NB4 (cell line): ENCODE measurements at regions not wholly inside any gene's neighbourhood (a gene's known extent, or its start where the extent isn't known, plus 50 kb on each side); places are given as distances from the start of the nearest gene placed in this dataset.

ENCODE experiments used
- DNase-seq: peaks from one replicate; pipeline ENCODE4 v3.0.0; 2010; ENCODE audit warnings: low read depth
- H3K4me3 ChIP-seq: one replicate; pipeline ENCODE4 v1.5.1; 2011; ENCODE audit warnings: mild to moderate bottlenecking, low read depth, low read length, moderate library complexity
- MYC ChIP-seq: IDR thresholded peaks from 2 replicates; pipeline ENCODE4 v1.6.1; 2011; ENCODE audit warnings: low read depth, low read length
- POLR2A ChIP-seq: IDR thresholded peaks from 2 replicates; pipeline ENCODE4 v1.6.1; 2011; ENCODE audit warnings: mild to moderate bottlenecking; ENCODE audit not compliant: insufficient read length; ENCODE audit errors: extremely low read depth
- TF ChIP-seq, protein P1 (sequence below): IDR thresholded peaks from 2 replicates; pipeline ENCODE4 v1.6.1; 2011; ENCODE audit warnings: low read depth, low read length
- TF ChIP-seq, protein P2 (sequence below): IDR thresholded peaks from one replicate; pipeline ENCODE4 v1.5.1; 2012; ENCODE audit warnings: low read depth, low read length

DNA sequence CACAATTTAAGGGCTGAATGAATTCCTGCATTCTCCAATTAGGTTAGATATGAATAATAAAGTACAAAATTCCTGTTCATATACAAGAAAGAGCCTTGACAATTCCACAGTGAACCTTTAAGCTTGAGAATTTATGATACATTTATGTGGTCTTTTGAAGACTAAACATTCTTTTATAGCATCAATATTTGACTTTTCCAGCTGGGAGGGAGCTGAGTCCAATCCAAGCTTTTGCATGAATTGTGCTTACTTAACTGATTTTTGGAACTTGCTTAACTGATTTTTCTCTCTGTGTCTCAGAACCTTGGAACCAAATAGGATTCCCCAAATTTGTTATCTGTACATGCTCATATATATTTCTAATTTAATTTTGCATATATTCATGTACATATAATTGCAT, 388.0 kb downstream of the TRIB2 start:
- no peak for TF ChIP-seq MYC
- TF ChIP-seq, protein P1, sequence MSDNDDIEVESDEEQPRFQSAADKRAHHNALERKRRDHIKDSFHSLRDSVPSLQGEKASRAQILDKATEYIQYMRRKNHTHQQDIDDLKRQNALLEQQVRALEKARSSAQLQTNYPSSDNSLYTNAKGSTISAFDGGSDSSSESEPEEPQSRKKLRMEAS, result no peak
- TF ChIP-seq, protein P2, sequence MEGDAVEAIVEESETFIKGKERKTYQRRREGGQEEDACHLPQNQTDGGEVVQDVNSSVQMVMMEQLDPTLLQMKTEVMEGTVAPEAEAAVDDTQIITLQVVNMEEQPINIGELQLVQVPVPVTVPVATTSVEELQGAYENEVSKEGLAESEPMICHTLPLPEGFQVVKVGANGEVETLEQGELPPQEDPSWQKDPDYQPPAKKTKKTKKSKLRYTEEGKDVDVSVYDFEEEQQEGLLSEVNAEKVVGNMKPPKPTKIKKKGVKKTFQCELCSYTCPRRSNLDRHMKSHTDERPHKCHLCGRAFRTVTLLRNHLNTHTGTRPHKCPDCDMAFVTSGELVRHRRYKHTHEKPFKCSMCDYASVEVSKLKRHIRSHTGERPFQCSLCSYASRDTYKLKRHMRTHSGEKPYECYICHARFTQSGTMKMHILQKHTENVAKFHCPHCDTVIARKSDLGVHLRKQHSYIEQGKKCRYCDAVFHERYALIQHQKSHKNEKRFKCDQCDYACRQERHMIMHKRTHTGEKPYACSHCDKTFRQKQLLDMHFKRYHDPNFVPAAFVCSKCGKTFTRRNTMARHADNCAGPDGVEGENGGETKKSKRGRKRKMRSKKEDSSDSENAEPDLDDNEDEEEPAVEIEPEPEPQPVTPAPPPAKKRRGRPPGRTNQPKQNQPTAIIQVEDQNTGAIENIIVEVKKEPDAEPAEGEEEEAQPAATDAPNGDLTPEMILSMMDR, result no peak
- TF ChIP-seq POLR2A, result no peak
- DNase-seq, result no peak

GRCh38 chr2:13106302-13106701, 389.6 kb downstream of the TRIB2 start:
- DNase-seq, result peak; percentile 55
- no peak overlapping the region for H3K4me3 ChIP-seq
- no peak for TF ChIP-seq MYC
- TF ChIP-seq, protein P2, result no peak
- no peak for TF ChIP-seq POLR2A
- TF ChIP-seq, protein P1, result no peak

More for the DNA sequence above, 388.0 kb downstream of the TRIB2 start:
- no peak overlapping the region for H3K4me3 ChIP-seq

DNA sequence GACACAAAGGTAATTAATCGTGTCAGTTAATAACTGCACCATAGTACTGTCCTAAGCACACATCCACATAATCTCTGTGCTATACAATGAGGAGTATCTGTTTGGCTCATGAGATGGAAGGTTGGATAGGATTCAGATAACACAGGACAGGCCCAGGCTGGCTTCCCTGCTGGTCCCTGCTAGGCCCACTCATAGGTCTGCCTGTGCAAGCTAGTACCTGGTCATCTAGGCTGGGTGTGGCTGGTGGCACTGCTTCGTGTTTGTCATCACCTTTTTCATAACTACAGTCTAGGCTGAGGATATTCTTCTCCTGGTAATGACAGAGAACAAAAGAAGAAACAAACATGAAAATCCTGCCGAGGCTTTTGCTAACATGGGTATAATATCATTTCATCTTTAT, 392.8 kb downstream of the TRIB2 start:
- TF ChIP-seq MYC (no peak), POLR2A (no peak)
- TF ChIP-seq, protein P2, result no peak
- TF ChIP-seq, protein P1, result no peak
- no peak overlapping the region for H3K4me3 ChIP-seq
- DNase-seq, result no peak

- H3K4me3 ChIP-seq, result no peak overlapping the region
- TF ChIP-seq POLR2A (no peak), MYC (no peak)
- TF ChIP-seq, protein P2, result no peak
- TF ChIP-seq, protein P1, result no peak
- DNase-seq, result no peak
Measured at GRCh38 chr2:13110825-13111224, 394.1 kb downstream of the TRIB2 start.

- no peak for TF ChIP-seq MYC
- TF ChIP-seq, protein P1, result no peak
- TF ChIP-seq, protein P2, result no peak
- DNase-seq, result no peak
- H3K4me3 ChIP-seq, result no peak overlapping the region
Measured at GRCh38 chr2:13113002-13113401, 396.3 kb downstream of the TRIB2 start.

- no peak for DNase-seq
- H3K4me3 ChIP-seq, result no peak overlapping the region
- TF ChIP-seq, protein P2, result no peak
- TF ChIP-seq MYC, result no peak
- TF ChIP-seq POLR2A, result no peak
- TF ChIP-seq, protein P1, result no peak
Measured at GRCh38 chr2:13114391-13114790, 397.7 kb downstream of the TRIB2 start.
